Esophagus (tissue), 2 donors: ENCODE measurements at regions not wholly inside any gene's neighbourhood (a gene's known extent, or its start where the extent isn't known, plus 50 kb on each side); places are given as distances from the start of the nearest gene placed in this dataset.

Source experiments
- H3K27ac ChIP-seq, 2 donors: one replicate each; pipeline ENCODE4 v1.5.1; 2013; ENCODE audit warnings: low read depth in 2 of 2, mild to moderate bottlenecking in 2 of 2, inconsistent platforms in 1 of 2, low read length in 1 of 2, moderate library complexity in 1 of 2
- H3K27me3 ChIP-seq, 2 donors: one replicate each; pipeline ENCODE4 v1.6.1; 2013; ENCODE audit warnings: low read length in 2 of 2, control low read depth in 1 of 2, mild to moderate bottlenecking in 1 of 2; ENCODE audit not compliant: insufficient read depth in 2 of 2, control insufficient read depth in 1 of 2
- H3K36me3 ChIP-seq, 2 donors: one replicate each; pipeline ENCODE4 v1.6.1; 2013; ENCODE audit warnings: low read length in 1 of 2; ENCODE audit not compliant: control insufficient read depth in 2 of 2, insufficient read depth in 2 of 2
- H3K4me1 ChIP-seq, 2 donors: one replicate each; pipeline ENCODE4 v1.6.1; 2013; ENCODE audit warnings: low read length in 1 of 2; ENCODE audit not compliant: control insufficient read depth in 2 of 2, insufficient read depth in 2 of 2
- H3K4me3 ChIP-seq, 2 donors: one replicate each; pipeline ENCODE4 v1.5.1; 2013; ENCODE audit warnings: low read length in 2 of 2, mild to moderate bottlenecking in 2 of 2, low read depth in 1 of 2, moderate library complexity in 1 of 2
- H3K9me3 ChIP-seq, 2 donors: one replicate each; pipeline ENCODE4 v1.6.1; 2013; ENCODE audit warnings: mild to moderate bottlenecking in 2 of 2, low read depth in 1 of 2, low read length in 1 of 2, moderate library complexity in 1 of 2; ENCODE audit not compliant: control insufficient read depth in 2 of 2, insufficient read depth in 1 of 2
- WGBS, 2 donors: extraction: QIAGEN DNeasy Blood & Tissue Kit; methylation state at CpG; one replicate each; pipeline ENCODE4 v1.1.7; 2013; 5-methylcytosine and 5-hydroxymethylcytosine counted together
- donor health status: healthy with polysubstance abuse.
- donor health status: Bipolar disorder and iron deficiency.

- H3K27ac ChIP-seq = no peak overlapping the region
- H3K27me3 ChIP-seq = no peaks in the 10 kb centered on the region
- no peak overlapping the region for H3K4me3 ChIP-seq
- no peaks in the 10 kb centered on the region for H3K9me3 ChIP-seq
- H3K36me3 ChIP-seq = no peaks in the 10 kb centered on the region
- 57 to 75% methylated on average over 4 of the region's 4 CpGs for WGBS, 2 donors
- H3K4me1 ChIP-seq = no peaks in the 10 kb centered on the region
Measured at GRCh38 chr9:78510035-78510434, 213.1 kb downstream of the PSAT1 start.

GRCh38 chr9:78515108-78515507 is 218.2 kb downstream of the PSAT1 start:
- Histone ChIP-seq H3K9me3 (peaks cover 6 to 9% of the 10 kb centered on the region in 2 donors), H3K27me3 (no peaks in the 10 kb centered on the region), H3K36me3 (no peaks in the 10 kb centered on the region), H3K27ac (no peak overlapping the region), H3K4me3 (no peak overlapping the region), H3K4me1 (no peaks in the 10 kb centered on the region)
- 50 to 55% methylated on average over 1 of the region's 1 CpG for WGBS, 2 donors

DNA sequence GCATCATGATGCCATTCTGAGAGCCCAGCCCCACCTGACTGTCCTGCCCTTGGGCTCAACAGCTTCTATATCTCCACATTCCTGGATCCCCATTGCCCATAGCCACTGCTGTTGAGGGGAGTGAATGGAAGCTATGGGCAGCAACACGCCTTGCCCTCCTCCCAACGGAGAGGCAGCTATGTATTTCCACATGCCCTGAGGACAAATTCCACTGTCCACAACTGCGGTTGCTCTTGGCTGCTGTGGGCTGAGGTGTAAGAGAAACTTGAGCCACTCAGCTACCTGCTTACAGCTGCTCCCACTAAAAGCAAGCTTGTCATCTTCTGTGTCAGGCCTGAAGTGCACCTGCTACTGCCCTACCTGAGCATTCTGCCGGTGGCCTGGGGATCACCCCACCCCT is 222.9 kb downstream of the PSAT1 start:
- WGBS, 2 donors = 92 to 93% methylated on average over 4 of the region's 4 CpGs
- Histone ChIP-seq H3K27ac (no peak overlapping the region), H3K9me3 (peaks cover 10 to 13% of the 10 kb centered on the region in 2 donors), H3K27me3 (no peaks in the 10 kb centered on the region), H3K4me1 (no peaks in the 10 kb centered on the region), H3K36me3 (no peaks in the 10 kb centered on the region), H3K4me3 (no peak overlapping the region)

- no peaks in the 10 kb centered on the region for H3K36me3 ChIP-seq
- H3K9me3 ChIP-seq = peaks cover 10 to 13% of the 10 kb centered on the region in 2 donors
- no peaks in the 10 kb centered on the region for H3K27me3 ChIP-seq
- no peak overlapping the region for H3K27ac ChIP-seq
- no peak overlapping the region for H3K4me3 ChIP-seq
- no peaks in the 10 kb centered on the region for H3K4me1 ChIP-seq
Measured at GRCh38 chr9:78521680-78522079, 224.8 kb downstream of the PSAT1 start.

- WGBS, 2 donors = 76 to 77% methylated on average over 2 of the region's 2 CpGs
- Histone ChIP-seq H3K4me3 (no peak overlapping the region), H3K27me3 (no peaks in the 10 kb centered on the region), H3K4me1 (no peaks in the 10 kb centered on the region), H3K9me3 (no peaks in the 10 kb centered on the region), H3K36me3 (no peaks in the 10 kb centered on the region), H3K27ac (no peak overlapping the region)
Measured at GRCh38 chr9:78525986-78526560, 229.1 kb downstream of the PSAT1 start.

- no peaks in the 10 kb centered on the region for H3K36me3 ChIP-seq
- WGBS, 2 donors = 27 to 40% methylated on average over 2 of the region's 2 CpGs
- no peak overlapping the region for H3K27ac ChIP-seq
- H3K9me3 ChIP-seq = no peaks in the 10 kb centered on the region
- H3K27me3 ChIP-seq = no peaks in the 10 kb centered on the region
- no peak overlapping the region for H3K4me3 ChIP-seq
- no peaks in the 10 kb centered on the region for H3K4me1 ChIP-seq
Measured at GRCh38 chr9:78533500-78533899, 236.6 kb downstream of the PSAT1 start.

DNA sequence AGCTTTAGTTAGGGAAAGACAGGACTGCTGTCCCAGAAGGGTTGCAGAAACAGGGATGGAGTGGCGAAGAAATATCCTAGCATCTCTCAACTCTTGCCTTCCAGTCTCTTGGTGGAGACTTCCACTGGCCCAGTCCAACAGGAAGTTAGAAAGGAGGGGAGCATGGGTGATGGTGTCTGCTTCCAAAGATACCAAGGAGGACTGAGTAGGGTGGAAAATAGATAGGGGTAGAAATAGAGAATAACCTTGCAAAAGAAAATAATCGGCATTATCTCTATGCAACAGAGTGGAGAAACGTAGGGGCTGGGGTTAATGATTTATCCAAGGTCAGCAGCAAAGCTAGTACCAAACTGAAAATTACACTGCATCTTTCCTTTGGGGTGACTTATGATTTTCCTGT is 242.3 kb downstream of the PSAT1 start:
- H3K9me3 ChIP-seq = no peaks in the 10 kb centered on the region
- no peak overlapping the region for H3K4me3 ChIP-seq
- H3K27ac ChIP-seq = no peak overlapping the region
- no peaks in the 10 kb centered on the region for H3K4me1 ChIP-seq
- H3K36me3 ChIP-seq = no peaks in the 10 kb centered on the region
- H3K27me3 ChIP-seq = no peaks in the 10 kb centered on the region
- WGBS, 2 donors = 86 to 92% methylated on average over 3 of the region's 3 CpGs

- 50 to 66% methylated on average over 2 of the region's 2 CpGs for WGBS, 2 donors
- H3K9me3 ChIP-seq = no peaks in the 10 kb centered on the region
Measured at GRCh38 chr9:78539904-78540303, 243.0 kb downstream of the PSAT1 start.

GRCh38 chr9:78541868-78542443 is 245.0 kb downstream of the PSAT1 start:
- Histone ChIP-seq H3K4me3 (no peak overlapping the region), H3K27ac (no peak overlapping the region), H3K36me3 (no peaks in the 10 kb centered on the region), H3K9me3 (no peaks in the 10 kb centered on the region), H3K4me1 (no peaks in the 10 kb centered on the region), H3K27me3 (no peaks in the 10 kb centered on the region)
- WGBS, 2 donors = 70 to 86% methylated on average over 9 of the region's 9 CpGs

More at GRCh38 chr9:78539904-78540303, 243.0 kb downstream of the PSAT1 start:
- H3K4me3 ChIP-seq = no peak overlapping the region
- H3K36me3 ChIP-seq = no peaks in the 10 kb centered on the region
- no peak overlapping the region for H3K27ac ChIP-seq
- no peaks in the 10 kb centered on the region for H3K27me3 ChIP-seq
- H3K4me1 ChIP-seq = no peaks in the 10 kb centered on the region

GRCh38 chr9:78542491-78543181 is 245.7 kb downstream of the PSAT1 start:
- H3K27me3 ChIP-seq = no peaks in the 10 kb centered on the region
- H3K27ac ChIP-seq = no peak overlapping the region
- 68 to 82% methylated on average over 14 of the region's 14 CpGs for WGBS, 2 donors
- no peak overlapping the region for H3K4me3 ChIP-seq
- no peaks in the 10 kb centered on the region for H3K9me3 ChIP-seq
- no peaks in the 10 kb centered on the region for H3K4me1 ChIP-seq
- no peaks in the 10 kb centered on the region for H3K36me3 ChIP-seq
